HG02981 (cell line): ENCODE measurements at regions not wholly inside any gene's neighbourhood (a gene's known extent, or its start where the extent isn't known, plus 50 kb on each side); places are given as distances from the start of the nearest gene placed in this dataset.
"Not testable (repeated sequence)": the region's sequence is repeated elsewhere in the genome, so short reads cannot be mapped to it uniquely, and the experiment has no call there.

Experiments used
- ATAC-seq: cut with Tn5 transposase; IDR thresholded peaks from one replicate; pipeline ENCODE4 v1.9.1; 2021; ENCODE audit warnings: mild to moderate bottlenecking, moderate library complexity; ENCODE audit not compliant: unreplicated experiment

- ATAC-seq: peak; percentile 29
These were observed 109.2 kb upstream of the TMEM170B start for GRCh38 chr6:11428371-11428770.

GRCh38 chr6:11427723-11428245 is 109.8 kb upstream of the TMEM170B start:
- ATAC-seq: no peak

GRCh38 chr6:11427091-11427722 is 110.3 kb upstream of the TMEM170B start:
- no peak for ATAC-seq

GRCh38 chr6:11426571-11426970 is 111.0 kb upstream of the TMEM170B start:
- ATAC-seq: no peak

GRCh38 chr6:11425876-11426275 is 111.7 kb upstream of the TMEM170B start:
- ATAC-seq: no peak

- no peak for ATAC-seq
These were observed 112.1 kb upstream of the TMEM170B start for GRCh38 chr6:11425431-11425871.

GRCh38 chr6:11424395-11425034 is 113.0 kb upstream of the TMEM170B start:
- ATAC-seq: no peak

- ATAC-seq: no peak
These were observed 113.9 kb upstream of the TMEM170B start for GRCh38 chr6:11423667-11424066.

GRCh38 chr6:11423072-11423471 is 114.5 kb upstream of the TMEM170B start:
- ATAC-seq: no peak

GRCh38 chr6:11419763-11420453 is 117.6 kb upstream of the TMEM170B start:
- ATAC-seq: no peak

GRCh38 chr6:11418290-11418905 is 119.2 kb upstream of the TMEM170B start:
- ATAC-seq: no peak

- no peak for ATAC-seq
These were observed 120.5 kb upstream of the TMEM170B start for GRCh38 chr6:11416936-11417576.

GRCh38 chr6:11416099-11416935 is 121.2 kb upstream of the TMEM170B start:
- not testable (repeated sequence) for ATAC-seq

- no peak for ATAC-seq
These were observed 122.0 kb upstream of the TMEM170B start for GRCh38 chr6:11415557-11415956.

- no peak for ATAC-seq
These were observed 123.2 kb upstream of the TMEM170B start for GRCh38 chr6:11414176-11414963.

- no peak for ATAC-seq
These were observed 123.8 kb upstream of the TMEM170B start for GRCh38 chr6:11413728-11414127.

GRCh38 chr6:11413117-11413687 is 124.3 kb upstream of the TMEM170B start:
- no peak for ATAC-seq

- ATAC-seq: no peak
These were observed 124.9 kb upstream of the TMEM170B start for GRCh38 chr6:11412616-11413015.

- no peak for ATAC-seq
These were observed 125.5 kb upstream of the TMEM170B start for GRCh38 chr6:11412011-11412424.
